SK-N-SH (cell line): ENCODE measurements at regions not wholly inside any gene's neighbourhood (a gene's known extent, or its start where the extent isn't known, plus 50 kb on each side); places are given as distances from the start of the nearest gene placed in this dataset.

ENCODE experiments used
- CTCF ChIA-PET: fragments of 300-600, 350-600 bp; formaldehyde crosslinking; extraction: SDS; loops from one replicate; lab custom pipeline; 2021; lab: Yijun Ruan, JAX
- POLR2A ChIA-PET: fragments of 350-600 bp; sonication (Branson Sonifier 250); formaldehyde crosslinking; extraction: SDS; loops from one replicate; lab custom pipeline; 2020; ENCODE audit warnings: antibody characterized with exemption, inconsistent platforms; lab: Yijun Ruan, JAX
- DNase-seq: peaks from one replicate; pipeline ENCODE4 v3.0.0; 2012
- H2AFZ ChIP-seq: fragments of 200-600 bp; sonication (generic); 2 replicates; pipeline ENCODE4 v1.8.1; 2016; ENCODE audit warnings: antibody characterized with exemption, mild to moderate bottlenecking, low read depth
- H3F3A ChIP-seq: fragments of 200-600 bp; sonication (generic); replicated peaks from 2 replicates; pipeline ENCODE3; 2016; ENCODE audit warnings: antibody characterized with exemption, mild to moderate bottlenecking; ENCODE audit not compliant: insufficient read depth
- H3K27ac ChIP-seq, 2 experiments: fragments of 200-500 bp in 1 of 2; fragments of 200-600 bp in 1 of 2; sonication (Bioruptor generic) in 1 of 2; sonication (generic), shearing (Covaris generic) in 1 of 2; 2 replicates each; pipeline versions ENCODE4 v1.5.1 to v1.6.1; 2014 to 2016; ENCODE audit warnings: low read depth in 2 of 2, inconsistent platforms in 1 of 2, low read length in 1 of 2, mild to moderate bottlenecking in 1 of 2, mixed read lengths in 1 of 2
- H3K27me3 ChIP-seq: fragments of 200-600 bp; sonication (generic), shearing (Covaris generic); 2 replicates; pipeline ENCODE4 v1.6.1; 2016; ENCODE audit warnings: mixed run types; ENCODE audit not compliant: insufficient read depth
- H3K36me3 ChIP-seq, 2 experiments: fragments of 200-500 bp in 1 of 2; fragments of 200-600 bp in 1 of 2; sonication (Bioruptor generic) in 1 of 2; sonication (generic) in 1 of 2; replicated peaks in 1 of 2; 2 replicates each; pipeline versions ENCODE3 to v1.5.1; 2014 to 2016; ENCODE audit warnings: low read length in 1 of 2, mild to moderate bottlenecking in 1 of 2; ENCODE audit not compliant: insufficient read depth in 2 of 2, control insufficient read depth in 1 of 2
- H3K4me1 ChIP-seq, 2 experiments: fragments of 200-500 bp in 1 of 2; fragments of 200-600 bp in 1 of 2; sonication (Bioruptor generic) in 1 of 2; sonication (generic), shearing (Covaris generic) in 1 of 2; 2 replicates each; pipeline versions ENCODE4 v1.5.1 to v1.6.1; 2014 to 2016; ENCODE audit warnings: low read depth in 1 of 2, low read length in 1 of 2, mixed run types in 1 of 2; ENCODE audit not compliant: insufficient read depth in 2 of 2, control insufficient read depth in 1 of 2
- H3K4me2 ChIP-seq: fragments of 200-600 bp; sonication (generic), shearing (Covaris generic); 2 replicates; pipeline ENCODE4 v1.6.1; 2017; ENCODE audit warnings: mixed run types
- H3K4me3 ChIP-seq, 2 experiments: fragments of 200-500 bp in 1 of 2; fragments of 200-600 bp in 1 of 2; sonication (Bioruptor generic) in 1 of 2; sonication (generic), shearing (Covaris generic) in 1 of 2; 2 replicates each; pipeline versions ENCODE4 v1.5.1 to v1.8.1; 2014 to 2016; ENCODE audit warnings: low read depth in 2 of 2, inconsistent platforms in 1 of 2, low read length in 1 of 2, mild to moderate bottlenecking in 1 of 2, mixed read lengths in 1 of 2, moderate library complexity in 1 of 2
- H3K79me2 ChIP-seq: fragments of 200-600 bp; sonication (generic); 2 replicates; pipeline ENCODE4 v1.8.1; 2017; ENCODE audit warnings: mild to moderate bottlenecking; ENCODE audit not compliant: insufficient read depth
- H3K9ac ChIP-seq: fragments of 200-600 bp; sonication (generic); 2 replicates; pipeline ENCODE4 v1.6.1; 2017; ENCODE audit warnings: mixed run types
- H3K9me2 ChIP-seq: fragments of 200-600 bp; sonication (generic); 2 replicates; pipeline ENCODE4 v1.6.1; 2017; ENCODE audit warnings: mixed run types
- H3K9me3 ChIP-seq: fragments of 200-600 bp; sonication (generic); 2 replicates; pipeline ENCODE4 v1.6.1; 2017; ENCODE audit warnings: mixed run types, mild to moderate bottlenecking, moderate library complexity
- H4K20me1 ChIP-seq: fragments of 200-600 bp; sonication (generic); 2 replicates; pipeline ENCODE4 v1.6.1; 2017; ENCODE audit warnings: mild to moderate bottlenecking, mixed run types; ENCODE audit not compliant: insufficient read depth
- CHD2 ChIP-seq: fragments of 150-350 bp; IDR thresholded peaks from 2 replicates; pipeline ENCODE4 v1.6.1; 2018; ENCODE audit warnings: low read length; ENCODE audit not compliant: partially characterized antibody
- CTCF ChIP-seq: fragments of 200-600 bp; sonication (generic); IDR thresholded peaks from 2 replicates; pipeline ENCODE4 v1.6.1; 2017; ENCODE audit warnings: antibody characterized with exemption, mild to moderate bottlenecking, moderate library complexity
- EP300 ChIP-seq, 2 experiments: IDR thresholded peaks; 2 replicates each; pipeline versions ENCODE4 v1.4.0 to v1.6.1; 2012; ENCODE audit warnings: borderline replicate concordance in 1 of 2, low read depth in 1 of 2, low read length in 1 of 2
- FOXM1 ChIP-seq: IDR thresholded peaks from 2 replicates; pipeline ENCODE4 v1.4.0; 2012; ENCODE audit warnings: low read depth, mild to moderate bottlenecking
- GABPA ChIP-seq: IDR thresholded peaks from 2 replicates; pipeline ENCODE4 v1.4.0; 2012; ENCODE audit warnings: low read depth, mild to moderate bottlenecking
- MXI1 ChIP-seq: IDR thresholded peaks from 2 replicates; pipeline ENCODE4 v1.6.1; 2012; ENCODE audit warnings: mild to moderate bottlenecking, low read depth, low read length, improper control_type of control experiment
- RAD21 ChIP-seq: IDR thresholded peaks from 2 replicates; pipeline ENCODE4 v1.6.1; 2012; ENCODE audit warnings: mild to moderate bottlenecking, low read length
- RCOR1 ChIP-seq: fragments of 150-350 bp; IDR thresholded peaks from 2 replicates; pipeline ENCODE4 v1.6.1; 2017; ENCODE audit warnings: antibody characterized with exemption, low read length
- REST ChIP-seq: IDR thresholded peaks from 2 replicates; pipeline ENCODE4 v1.6.1; 2012; ENCODE audit warnings: mild to moderate bottlenecking, low read depth, low read length, moderate library complexity
- RXRA ChIP-seq: IDR thresholded peaks from 2 replicates; pipeline ENCODE4 v1.4.0; 2012; ENCODE audit warnings: low read depth, mild to moderate bottlenecking, borderline replicate concordance
- USF2 ChIP-seq: fragments of 150-350 bp; IDR thresholded peaks from 2 replicates; pipeline ENCODE4 v1.6.1; 2017; ENCODE audit warnings: antibody characterized with exemption, low read length, low read depth, borderline replicate concordance
- WGBS: methylation state at CpG from one replicate; pipeline ENCODE4 v1.1.6; 2017; ENCODE audit warnings: low lambda C conversion rate; 5-methylcytosine and 5-hydroxymethylcytosine counted together

- TF ChIP-seq REST: no peak
These were observed 399.7 kb downstream of the MTX2 start (continued) for GRCh38 chr2:176668912-176669311.

- Histone ChIP-seq H3K4me3 (no peak overlapping the region), H3K36me3 (no peaks in the 10 kb centered on the region), H3K9me3 (no peaks in the 10 kb centered on the region), H3K27ac (no peak overlapping the region), H3K27me3 (no peaks in the 10 kb centered on the region), H4K20me1 (no peaks in the 10 kb centered on the region), H3K9ac (no peak overlapping the region), H2AFZ (no peak overlapping the region), H3K9me2 (no peaks in the 10 kb centered on the region), H3F3A (no peaks in the 10 kb centered on the region), H3K4me1 (peaks cover 0 to 18% of the 10 kb centered on the region in 2 experiments; a peak in 2 of 4 replicates), H3K4me2 (no peak overlapping the region), H3K79me2 (no peaks in the 10 kb centered on the region)
- ChIA-PET POLR2A (no interaction called here), CTCF (interaction anchor here (0.6 to 0.9 kb wide), 4 partner anchors 11 to 601 kb away, joined by 3 to 4 read pairs (median 3); no protein-coding TSS in a partner anchor)
- no peak for DNase-seq
- 73% methylated on average over 5 of the region's 5 CpGs for WGBS
- TF ChIP-seq FOXM1: no peak
- TF ChIP-seq GABPA: no peak
- no peak for TF ChIP-seq RXRA
- TF ChIP-seq RAD21: no peak
- TF ChIP-seq REST: no peak
- TF ChIP-seq CTCF: no peak
- no peak for TF ChIP-seq RCOR1
- no peak for TF ChIP-seq USF2
- TF ChIP-seq CHD2: no peak
- no peak for TF ChIP-seq MXI1
- TF ChIP-seq EP300 (IDR thresholded peaks at IDR 0.05; ENCODE audit: borderline replicate concordance in 1 of 2, low read depth in 1 of 2, low read length in 1 of 2): no peak
These were observed 400.3 kb downstream of the MTX2 start for GRCh38 chr2:176669398-176670174.
